Cardiac muscle cell (in vitro differentiated cells and primary cell): ENCODE measurements at regions not wholly inside any gene's neighbourhood (a gene's known extent, or its start where the extent isn't known, plus 50 kb on each side); places are given as distances from the start of the nearest gene placed in this dataset.

Source experiments
- DNase-seq, 2 donors: peaks; one replicate each; pipeline versions ENCODE4 v3.0.0 to v3.0.0-alpha.2; 2010 to 2017; ENCODE audit warnings: low read depth in 1 of 2, low spot score in 1 of 2
- H3K27ac ChIP-seq: fragments of 200-600 bp; sonication (generic); 2 replicates; pipeline ENCODE4 v1.5.1; 2016
- H3K27me3 ChIP-seq: fragments of 200-600 bp; sonication (generic); 2 replicates; pipeline ENCODE4 v1.6.0; 2016; ENCODE audit warnings: control low read depth
- H3K36me3 ChIP-seq: fragments of 200-600 bp; sonication (generic); 2 replicates; pipeline ENCODE4 v1.5.1; 2016; ENCODE audit warnings: control low read depth
- H3K4me1 ChIP-seq: fragments of 200-600 bp; sonication (generic); 2 replicates; pipeline ENCODE4 v1.8.1; 2017; ENCODE audit warnings: low read depth, mild to moderate bottlenecking, mixed run types
- H3K4me3 ChIP-seq: fragments of 200-600 bp; sonication (generic); 2 replicates; pipeline ENCODE4 v1.5.1; 2016; ENCODE audit warnings: mild to moderate bottlenecking
- H3K9me3 ChIP-seq: fragments of 200-600 bp; sonication (generic); 2 replicates; pipeline ENCODE4 v1.5.1; 2017; ENCODE audit warnings: low read depth, mild to moderate bottlenecking, control low read depth
- TF ChIP-seq, protein P1 (sequence below): IDR thresholded peaks from 2 replicates; pipeline ENCODE4 v1.5.1; 2012; ENCODE audit warnings: low read depth, mild to moderate bottlenecking, low read length

DNA sequence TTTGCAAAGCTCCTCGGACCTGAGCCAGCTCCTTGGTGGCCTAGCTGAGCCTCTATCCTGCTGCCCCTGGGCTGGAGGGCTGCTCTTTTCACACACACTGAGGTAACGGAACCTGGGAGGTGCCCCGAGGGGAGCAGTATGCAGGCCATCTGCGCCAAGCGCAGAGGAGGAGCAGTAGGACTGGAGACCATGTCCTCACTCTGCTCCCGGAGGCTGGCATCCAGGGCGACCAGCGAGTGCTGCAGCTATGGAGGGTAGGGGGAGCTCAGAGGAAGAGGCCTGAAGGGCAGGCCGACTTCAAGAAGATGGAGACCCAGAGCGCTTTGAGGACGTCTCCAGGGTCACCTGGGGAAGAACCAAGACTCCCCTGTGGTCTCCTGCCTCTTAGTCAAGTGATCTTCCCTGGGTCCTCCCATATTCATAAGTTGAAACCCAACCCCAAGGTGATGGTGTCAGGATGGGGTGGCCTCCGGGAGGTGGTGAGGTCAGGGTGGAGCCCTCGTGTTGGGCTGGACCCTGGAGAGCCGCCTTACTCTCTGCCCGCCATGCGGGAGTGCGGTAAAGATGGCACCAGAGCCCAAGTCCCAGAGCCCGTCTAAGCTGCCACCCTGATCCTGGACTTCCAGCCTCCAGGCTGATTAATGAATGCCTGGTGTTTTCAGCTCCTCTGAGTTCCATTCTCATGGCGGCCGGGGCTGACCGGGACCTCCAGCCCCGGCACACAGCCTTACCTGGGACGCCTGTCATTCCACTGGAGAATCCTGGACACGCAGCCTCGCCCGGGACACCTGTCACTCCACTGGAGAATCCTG, 160.7 kb downstream of the NDUFA10 start:
- TF ChIP-seq, protein P1, sequence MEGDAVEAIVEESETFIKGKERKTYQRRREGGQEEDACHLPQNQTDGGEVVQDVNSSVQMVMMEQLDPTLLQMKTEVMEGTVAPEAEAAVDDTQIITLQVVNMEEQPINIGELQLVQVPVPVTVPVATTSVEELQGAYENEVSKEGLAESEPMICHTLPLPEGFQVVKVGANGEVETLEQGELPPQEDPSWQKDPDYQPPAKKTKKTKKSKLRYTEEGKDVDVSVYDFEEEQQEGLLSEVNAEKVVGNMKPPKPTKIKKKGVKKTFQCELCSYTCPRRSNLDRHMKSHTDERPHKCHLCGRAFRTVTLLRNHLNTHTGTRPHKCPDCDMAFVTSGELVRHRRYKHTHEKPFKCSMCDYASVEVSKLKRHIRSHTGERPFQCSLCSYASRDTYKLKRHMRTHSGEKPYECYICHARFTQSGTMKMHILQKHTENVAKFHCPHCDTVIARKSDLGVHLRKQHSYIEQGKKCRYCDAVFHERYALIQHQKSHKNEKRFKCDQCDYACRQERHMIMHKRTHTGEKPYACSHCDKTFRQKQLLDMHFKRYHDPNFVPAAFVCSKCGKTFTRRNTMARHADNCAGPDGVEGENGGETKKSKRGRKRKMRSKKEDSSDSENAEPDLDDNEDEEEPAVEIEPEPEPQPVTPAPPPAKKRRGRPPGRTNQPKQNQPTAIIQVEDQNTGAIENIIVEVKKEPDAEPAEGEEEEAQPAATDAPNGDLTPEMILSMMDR = no peak
- Histone ChIP-seq H3K27ac (no peak overlapping the region), H3K4me3 (no peak overlapping the region), H3K9me3 (peaks cover 2% of the 10 kb centered on the region), H3K4me1 (no peaks in the 10 kb centered on the region), H3K27me3 (no peaks in the 10 kb centered on the region), H3K36me3 (no peaks in the 10 kb centered on the region)
- no peak for DNase-seq

DNA sequence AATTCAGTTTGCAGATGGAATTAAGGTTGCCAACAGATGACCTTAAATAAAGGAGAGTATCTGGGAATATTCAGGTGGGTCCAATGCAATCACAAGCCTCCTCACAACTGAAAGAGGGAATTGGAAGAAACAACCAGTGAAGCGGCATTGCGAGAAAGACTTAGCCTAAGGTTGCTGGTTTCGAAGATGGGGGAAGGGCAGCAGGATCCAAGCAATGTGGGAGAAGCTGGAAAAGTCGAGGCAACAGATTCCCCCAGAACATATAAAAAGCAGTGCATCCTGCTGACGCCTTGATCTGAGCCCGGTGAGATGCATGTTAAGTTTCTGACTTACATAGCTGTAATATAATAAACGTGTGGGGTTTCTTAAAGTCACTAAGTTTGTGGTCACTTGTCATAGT, 162.5 kb downstream of the NDUFA10 start:
- Histone ChIP-seq H3K4me3 (no peak overlapping the region), H3K27me3 (no peaks in the 10 kb centered on the region), H3K36me3 (no peaks in the 10 kb centered on the region), H3K4me1 (no peaks in the 10 kb centered on the region), H3K9me3 (no peaks in the 10 kb centered on the region), H3K27ac (no peak overlapping the region)
- TF ChIP-seq, protein P1 = no peak
- no peak for DNase-seq

DNA sequence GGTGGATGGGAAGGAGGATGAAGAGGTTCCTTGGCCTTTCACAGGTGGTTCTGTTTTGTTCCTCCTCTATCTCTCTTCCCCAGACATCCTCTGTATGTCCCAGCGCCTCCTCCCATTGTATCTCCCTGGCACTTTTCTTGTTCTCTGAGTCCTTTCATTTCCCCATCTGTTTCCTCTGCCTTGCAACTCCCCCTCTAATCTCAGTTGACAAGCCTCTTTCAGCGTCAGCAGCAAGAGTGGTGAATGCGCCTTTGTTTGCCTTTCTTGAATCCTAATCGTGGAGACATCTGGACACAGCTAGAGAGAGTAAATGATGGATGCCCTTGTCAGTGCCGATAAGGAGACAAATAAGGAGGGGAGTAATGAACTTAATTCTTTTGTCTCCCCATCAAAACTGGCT, 167.0 kb downstream of the NDUFA10 start:
- DNase-seq = peak in 1 of 2 donors; percentile 11

DNA sequence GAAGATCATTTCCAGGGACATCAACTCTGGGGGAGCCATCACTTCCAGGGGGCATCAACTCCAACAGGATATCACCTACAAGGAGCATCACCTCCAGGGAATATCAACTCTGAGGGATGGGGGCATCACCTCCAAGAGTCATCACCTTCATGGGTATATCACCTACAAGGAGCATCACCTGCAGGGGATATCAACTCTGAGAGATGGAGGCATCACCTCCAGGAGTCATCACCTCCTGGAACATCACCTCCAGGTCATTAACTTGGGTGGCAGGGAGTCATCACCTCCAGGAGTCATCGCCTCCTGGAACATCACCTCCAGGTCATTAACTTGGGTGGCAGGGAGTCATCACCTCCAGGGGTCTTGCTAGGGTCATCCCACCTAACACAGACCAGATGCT, 167.6 kb downstream of the NDUFA10 start:
- Histone ChIP-seq H3K27me3 (no peaks in the 10 kb centered on the region), H3K4me1 (no peaks in the 10 kb centered on the region), H3K9me3 (no peaks in the 10 kb centered on the region), H3K36me3 (no peaks in the 10 kb centered on the region), H3K27ac (no peak overlapping the region), H3K4me3 (no peak overlapping the region)
- TF ChIP-seq, protein P1 = no peak
- DNase-seq = no peak

More for the DNA sequence above, 167.0 kb downstream of the NDUFA10 start:
- Histone ChIP-seq H3K9me3 (no peaks in the 10 kb centered on the region), H3K4me3 (no peak overlapping the region), H3K27ac (no peak overlapping the region), H3K4me1 (no peaks in the 10 kb centered on the region), H3K36me3 (no peaks in the 10 kb centered on the region), H3K27me3 (no peaks in the 10 kb centered on the region)
- TF ChIP-seq, protein P1 = no peak

DNA sequence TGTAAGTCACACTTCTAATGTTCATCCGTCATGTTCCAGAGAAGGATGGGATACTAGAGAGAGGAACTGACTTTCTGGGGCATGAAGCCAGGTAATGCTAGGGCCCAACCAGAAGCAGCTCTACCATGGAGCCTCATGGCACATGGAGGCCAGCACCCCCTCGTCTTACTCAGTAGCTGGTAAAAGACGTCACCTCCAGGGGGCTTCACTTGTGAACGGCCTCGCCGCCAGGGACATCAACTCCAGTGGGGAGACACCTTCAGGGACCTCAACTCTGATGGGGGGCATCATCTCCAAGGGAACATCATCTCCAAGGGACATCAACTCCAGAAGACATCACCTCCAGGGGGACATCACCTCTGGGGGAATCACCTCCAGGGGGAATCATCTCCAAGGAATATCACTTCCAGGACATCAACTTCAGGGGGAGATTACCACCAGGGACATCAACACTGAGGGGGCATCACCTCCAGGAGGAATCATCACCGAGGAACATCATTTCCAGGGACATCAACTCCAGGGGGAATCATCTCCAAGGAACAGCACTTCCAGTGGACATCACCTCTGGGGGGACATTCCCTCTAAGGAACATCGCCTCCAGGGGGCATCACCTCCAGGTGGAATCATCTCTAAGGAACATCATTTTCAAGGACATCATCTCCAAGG, 168.4 kb downstream of the NDUFA10 start:
- DNase-seq = no peak

More for the DNA sequence above, 168.4 kb downstream of the NDUFA10 start:
- TF ChIP-seq, protein P1 = no peak
- Histone ChIP-seq H3K27me3 (no peaks in the 10 kb centered on the region), H3K27ac (no peak overlapping the region), H3K4me1 (no peaks in the 10 kb centered on the region), H3K4me3 (no peak overlapping the region), H3K9me3 (no peaks in the 10 kb centered on the region), H3K36me3 (no peaks in the 10 kb centered on the region)
